Loucy (cell line): ENCODE measurements at regions not wholly inside any gene's neighbourhood (a gene's known extent, or its start where the extent isn't known, plus 50 kb on each side); places are given as distances from the start of the nearest gene placed in this dataset.

ENCODE experiments used
- H2AFZ ChIP-seq: fragments of 200-600 bp; sonication (generic); 2 replicates; pipeline ENCODE4 v1.6.0; 2016; ENCODE audit warnings: antibody characterized with exemption, mild to moderate bottlenecking, low read length, moderate library complexity
- H3F3A ChIP-seq: fragments of 200-600 bp; 2 replicates; pipeline ENCODE4 v1.6.0; 2016; ENCODE audit warnings: antibody characterized with exemption, low read depth, mild to moderate bottlenecking
- H3K27me3 ChIP-seq: fragments of 200-600 bp; sonication (generic); 2 replicates; pipeline ENCODE4 v1.6.1; 2014; ENCODE audit warnings: low read length, mild to moderate bottlenecking; ENCODE audit not compliant: insufficient read depth, poor library complexity, severe bottlenecking
- H3K36me3 ChIP-seq: fragments of 200-600 bp; sonication (generic); 2 replicates; pipeline ENCODE4 v1.6.1; 2016; ENCODE audit warnings: low read length; ENCODE audit not compliant: insufficient read depth
- H3K4me1 ChIP-seq: fragments of 200-600 bp; sonication (generic); 2 replicates; pipeline ENCODE4 v1.5.1; 2014; ENCODE audit warnings: low read length, mild to moderate bottlenecking; ENCODE audit not compliant: insufficient read depth, poor library complexity, severe bottlenecking
- H3K4me2 ChIP-seq: fragments of 200-600 bp; sonication (generic); 2 replicates; pipeline ENCODE4 v1.6.0; 2014; ENCODE audit warnings: antibody characterized with exemption, low read length, low read depth, mild to moderate bottlenecking; ENCODE audit not compliant: poor library complexity, severe bottlenecking
- H3K4me3 ChIP-seq: fragments of 200-600 bp; sonication (generic); 2 replicates; pipeline ENCODE4 v1.5.1; 2014; ENCODE audit warnings: low read length, mild to moderate bottlenecking, mixed read lengths; ENCODE audit not compliant: poor library complexity, severe bottlenecking
- H3K79me2 ChIP-seq: fragments of 200-600 bp; sonication (generic); 2 replicates; pipeline ENCODE4 v1.6.1; 2014; ENCODE audit warnings: low read length; ENCODE audit not compliant: insufficient read depth
- H3K9ac ChIP-seq: fragments of 200-600 bp; sonication (generic); 2 replicates; pipeline ENCODE4 v1.6.0; 2014; ENCODE audit warnings: mild to moderate bottlenecking, low read depth, low read length, moderate library complexity; ENCODE audit not compliant: poor library complexity, severe bottlenecking
- H3K9me2 ChIP-seq: fragments of 200-600 bp; sonication (generic); replicated peaks from 2 replicates; pipeline ENCODE4 v1.6.1; 2016; ENCODE audit warnings: low read depth, low read length, mixed read lengths
- H3K9me3 ChIP-seq: fragments of 200-600 bp; sonication (generic); 2 replicates; pipeline ENCODE4 v1.6.1; 2014; ENCODE audit warnings: mild to moderate bottlenecking, antibody characterized with exemption, low read length, low read depth; ENCODE audit not compliant: insufficient read depth
- H4K20me1 ChIP-seq: fragments of 200-600 bp; sonication (generic); 2 replicates; pipeline ENCODE4 v1.6.0; 2014; ENCODE audit warnings: antibody characterized with exemption, low read length, mild to moderate bottlenecking; ENCODE audit not compliant: insufficient read depth, poor library complexity, severe bottlenecking
- CTCF ChIP-seq: fragments of 200-600 bp; sonication (generic); conservative IDR thresholded peaks from 2 replicates; pipeline ENCODE4 v1.5.1; 2014; ENCODE audit warnings: mild to moderate bottlenecking, antibody characterized with exemption, low read length
- EZH2phosphoT487 ChIP-seq: fragments of 200-600 bp; IDR thresholded peaks from 2 replicates; pipeline ENCODE4 v1.6.1; 2018; ENCODE audit warnings: antibody characterized with exemption, mild to moderate bottlenecking, moderate library complexity, borderline replicate concordance

GRCh38 chr16:65196420-65197075 is 74.7 kb upstream of the CDH11 start:
- Histone ChIP-seq H3K9ac (no peak overlapping the region), H3K4me2 (no peak overlapping the region), H3K27me3 (no peaks in the 10 kb centered on the region), H2AFZ (no peak overlapping the region), H3F3A (no peaks in the 10 kb centered on the region), H3K36me3 (no peaks in the 10 kb centered on the region), H3K9me2 (no peaks in the 10 kb centered on the region), H3K4me3 (no peak overlapping the region), H3K79me2 (no peaks in the 10 kb centered on the region), H4K20me1 (no peaks in the 10 kb centered on the region), H3K4me1 (no peaks in the 10 kb centered on the region), H3K9me3 (no peaks in the 10 kb centered on the region)
- TF ChIP-seq CTCF (no peak), EZH2phosphoT487 (no peak)

DNA sequence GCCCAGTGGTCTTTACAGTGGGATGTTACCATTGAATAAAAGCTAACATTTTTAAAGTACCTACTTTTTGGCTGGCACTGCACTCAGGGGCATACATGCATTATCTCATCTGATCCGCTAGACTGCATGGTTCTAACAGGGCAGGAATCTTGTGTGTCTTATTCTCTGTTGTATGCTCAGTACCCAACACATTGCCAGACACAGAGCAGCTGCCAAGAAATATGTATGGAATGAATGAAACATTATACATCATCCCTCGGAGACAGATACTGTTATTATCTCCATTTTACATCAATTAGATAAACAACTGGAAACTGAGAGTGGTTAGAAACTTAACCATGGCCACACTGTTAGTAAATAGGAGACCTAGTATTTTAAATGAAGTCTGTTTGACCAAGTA is 74.1 kb upstream of the CDH11 start:
- Histone ChIP-seq H3K36me3 (no peaks in the 10 kb centered on the region), H4K20me1 (no peaks in the 10 kb centered on the region), H3K9ac (no peak overlapping the region), H3K27me3 (no peaks in the 10 kb centered on the region), H3K9me2 (no peaks in the 10 kb centered on the region), H3K4me3 (no peak overlapping the region), H3K4me2 (no peak overlapping the region), H3F3A (no peaks in the 10 kb centered on the region), H3K4me1 (no peaks in the 10 kb centered on the region), H3K79me2 (no peaks in the 10 kb centered on the region), H2AFZ (no peak overlapping the region), H3K9me3 (no peaks in the 10 kb centered on the region)
- TF ChIP-seq CTCF: no peak
- no peak for TF ChIP-seq EZH2phosphoT487

DNA sequence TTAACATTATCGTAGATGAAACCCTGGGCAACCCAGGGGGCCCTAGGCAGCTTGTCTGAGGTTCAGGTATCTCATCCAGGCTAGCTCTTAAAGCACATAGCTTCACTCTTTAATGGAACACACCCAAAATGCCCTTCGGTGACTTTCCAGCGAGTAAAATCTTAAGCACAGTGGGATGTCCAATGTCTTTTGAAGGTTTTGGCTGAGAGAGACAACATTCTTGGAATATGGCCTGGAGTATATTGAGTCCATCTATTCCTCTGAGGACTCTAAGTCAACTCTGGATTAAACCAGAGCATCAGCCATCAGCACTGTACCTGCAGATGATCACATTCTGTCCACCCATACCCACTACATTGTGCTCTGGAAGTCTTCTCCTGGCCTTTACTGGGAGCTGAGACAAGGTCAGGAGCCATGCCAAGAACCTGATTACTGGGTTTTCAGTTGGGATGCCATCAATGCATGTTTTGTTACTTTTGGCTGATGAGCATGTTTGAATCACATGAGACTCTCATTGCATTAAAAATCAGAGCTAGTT is 63.4 kb upstream of the CDH11 start:
- Histone ChIP-seq H3K9me3 (0 out of 2 replicates have a peak, but pooled peaks cover 4% of the 10 kb centered on the region), H3K79me2 (no peaks in the 10 kb centered on the region), H3K9me2 (no peaks in the 10 kb centered on the region), H3K36me3 (no peaks in the 10 kb centered on the region), H3K4me2 (no peak overlapping the region), H3K4me3 (no peak overlapping the region), H4K20me1 (no peaks in the 10 kb centered on the region), H3K9ac (no peak overlapping the region), H3F3A (no peaks in the 10 kb centered on the region), H3K27me3 (no peaks in the 10 kb centered on the region), H2AFZ (no peak overlapping the region), H3K4me1 (no peaks in the 10 kb centered on the region)
- TF ChIP-seq CTCF (no peak), EZH2phosphoT487 (no peak)
